ENCODE measurements at regions not wholly inside any gene's neighbourhood (a gene's known extent, or its start where the extent isn't known, plus 50 kb on each side); places are given as distances from the start of the nearest gene placed in this dataset.

GRCh38 chr6:40312213-40313015, 274.8 kb downstream of the LRFN2 start:
- no peak for DNase-seq

DNA sequence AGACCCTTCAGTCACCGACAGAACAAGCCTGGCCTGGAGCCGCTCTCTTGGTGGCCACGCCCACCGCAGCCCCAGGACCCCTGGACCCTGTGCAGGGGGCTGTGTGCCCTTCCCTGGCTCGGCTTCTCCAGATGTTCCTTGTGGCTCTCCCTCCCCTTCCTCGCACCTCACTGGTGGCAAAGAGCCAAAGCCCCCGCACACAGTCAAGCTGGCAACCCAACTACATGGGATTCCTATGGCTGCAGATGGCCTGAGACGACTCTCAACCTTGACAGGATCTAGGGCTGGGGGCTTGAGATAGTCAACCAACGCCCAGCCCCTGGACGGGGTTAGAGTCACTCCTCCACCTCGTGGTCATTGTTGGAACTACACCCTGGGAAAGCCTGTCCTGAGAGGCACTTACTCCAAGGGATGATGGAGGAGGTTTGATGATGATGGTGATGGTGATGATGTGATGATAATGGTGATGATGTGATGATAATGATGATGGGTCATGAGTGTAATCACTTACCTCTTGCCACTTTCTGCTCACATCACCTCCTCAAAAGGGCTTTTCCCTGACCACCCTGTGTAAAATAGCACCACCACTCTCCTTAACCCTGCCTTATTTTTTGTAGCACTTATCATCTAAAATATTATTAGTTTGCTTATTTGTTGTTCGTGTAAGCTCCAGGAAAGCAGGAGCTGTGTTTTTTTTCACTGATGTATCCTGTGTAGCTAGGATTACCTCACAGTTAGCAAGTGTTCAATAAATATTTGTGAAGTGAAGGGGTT, 278.4 kb downstream of the LRFN2 start:
- peak; percentile 26 to 76 for DNase-seq

- DNase-seq = no peak
These were observed 279.5 kb downstream of the LRFN2 start for GRCh38 chr6:40307712-40308111.

- no peak for DNase-seq
These were observed 284.2 kb downstream of the LRFN2 start for GRCh38 chr6:40302856-40303454.

- DNase-seq = no peak
These were observed 287.5 kb downstream of the LRFN2 start for GRCh38 chr6:40299681-40300080.

GRCh38 chr6:40298207-40298606, 289.0 kb downstream of the LRFN2 start:
- DNase-seq = no peak

DNA sequence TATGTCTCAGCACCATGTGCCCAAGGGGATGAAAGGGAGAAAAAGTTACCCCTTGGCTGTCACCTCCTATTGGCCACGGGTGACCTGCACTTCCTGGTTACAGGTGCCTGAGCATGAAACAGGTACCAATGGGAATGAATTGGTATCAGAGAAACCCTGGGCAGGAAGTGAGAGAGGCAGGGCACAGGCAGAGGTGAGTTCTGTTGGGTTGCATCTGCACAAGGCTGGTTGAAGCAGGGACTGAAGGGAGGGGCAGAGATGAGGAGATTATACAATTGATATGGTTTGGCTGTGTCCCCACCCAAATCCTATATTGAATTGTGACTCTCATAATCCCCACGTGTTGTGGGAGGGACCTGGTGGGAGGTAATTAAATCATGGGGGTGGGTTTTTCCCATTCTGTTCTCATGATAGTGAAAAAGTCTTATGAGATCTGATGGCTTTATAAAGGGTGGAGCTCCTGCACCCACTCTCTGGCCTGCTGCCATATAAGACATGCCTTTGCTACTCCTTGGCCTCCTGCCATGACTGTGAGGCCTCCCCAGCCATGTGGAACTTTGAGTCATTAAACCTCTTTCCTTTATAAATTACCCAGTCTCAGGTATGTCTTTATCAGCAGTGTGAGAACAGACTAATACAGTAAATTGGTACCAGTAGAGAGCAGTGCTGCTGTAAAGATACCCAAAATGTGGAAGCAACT, 291.8 kb downstream of the LRFN2 start:
- DNase-seq = no peak

- no peak for DNase-seq
These were observed 293.5 kb downstream of the LRFN2 start for GRCh38 chr6:40293460-40294185.

DNA sequence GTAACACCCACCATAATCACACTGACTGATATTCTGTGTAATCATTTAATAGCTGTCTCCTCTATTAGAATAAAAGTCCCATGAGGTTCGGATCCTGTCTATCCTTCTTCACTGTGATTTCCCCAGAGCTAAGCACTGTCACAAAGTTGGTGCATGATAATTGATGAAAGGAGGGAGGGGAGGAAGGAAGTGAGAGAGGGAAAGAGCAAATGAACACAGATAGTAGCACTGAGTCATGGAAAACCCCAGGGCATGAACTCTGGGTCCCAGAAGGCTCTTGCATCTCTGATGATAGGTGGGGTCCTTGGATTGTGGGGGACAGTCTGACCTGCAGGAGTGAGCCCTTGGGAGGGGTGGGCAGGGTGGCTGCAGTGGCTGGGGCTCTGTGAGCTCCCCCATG, 294.1 kb downstream of the LRFN2 start:
- DNase-seq = no peak

DNA sequence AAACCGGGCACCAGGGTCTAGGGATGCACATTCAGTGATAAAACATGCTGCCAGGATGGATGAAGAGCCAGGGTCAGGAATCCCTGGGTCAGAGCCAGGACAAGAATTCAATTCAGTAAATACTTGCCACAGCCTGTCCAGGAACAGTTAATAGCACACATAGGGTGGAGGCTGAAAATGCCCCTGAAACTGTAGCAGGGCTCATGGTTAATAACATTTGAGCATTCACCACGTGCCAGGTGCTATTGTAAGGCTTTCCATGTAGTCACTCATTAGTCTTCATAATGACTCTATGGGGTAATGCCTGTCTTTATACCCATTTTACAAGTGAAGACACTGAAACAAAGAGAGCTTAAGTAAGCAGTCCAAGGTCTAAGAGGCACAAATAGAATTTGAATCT, 296.3 kb downstream of the LRFN2 start:
- DNase-seq = no peak

GRCh38 chr6:40288919-40289318, 298.2 kb downstream of the LRFN2 start:
- no peak for DNase-seq

GRCh38 chr6:40287296-40287850, 299.8 kb downstream of the LRFN2 start:
- no peak for DNase-seq

- no peak for DNase-seq
These were observed 300.4 kb downstream of the LRFN2 start for GRCh38 chr6:40286721-40287120.

DNA sequence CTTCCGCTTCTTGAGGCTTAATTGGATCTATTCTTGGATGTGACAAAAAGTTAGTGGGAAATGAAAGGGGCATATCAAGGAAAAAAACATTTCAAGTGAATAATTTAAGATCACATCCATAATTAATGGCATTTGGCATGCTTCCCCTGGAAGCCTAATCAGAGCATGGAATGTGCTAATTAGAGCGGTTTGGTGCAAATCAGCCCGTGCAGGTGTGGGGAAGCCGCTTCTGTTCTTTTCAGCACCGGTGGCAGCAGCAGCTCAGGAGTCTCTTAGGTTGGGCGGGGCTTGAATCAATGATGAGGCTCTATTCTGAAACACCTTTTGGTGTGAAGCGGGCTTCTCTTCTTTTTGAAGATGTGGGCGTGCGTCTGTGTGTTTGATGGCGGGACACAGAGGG, 301.2 kb downstream of the LRFN2 start:
- no peak for DNase-seq

GRCh38 chr6:40285535-40285934, 301.6 kb downstream of the LRFN2 start:
- DNase-seq = no peak

GRCh38 chr6:40282986-40283385, 304.2 kb downstream of the LRFN2 start:
- DNase-seq = no peak

DNA sequence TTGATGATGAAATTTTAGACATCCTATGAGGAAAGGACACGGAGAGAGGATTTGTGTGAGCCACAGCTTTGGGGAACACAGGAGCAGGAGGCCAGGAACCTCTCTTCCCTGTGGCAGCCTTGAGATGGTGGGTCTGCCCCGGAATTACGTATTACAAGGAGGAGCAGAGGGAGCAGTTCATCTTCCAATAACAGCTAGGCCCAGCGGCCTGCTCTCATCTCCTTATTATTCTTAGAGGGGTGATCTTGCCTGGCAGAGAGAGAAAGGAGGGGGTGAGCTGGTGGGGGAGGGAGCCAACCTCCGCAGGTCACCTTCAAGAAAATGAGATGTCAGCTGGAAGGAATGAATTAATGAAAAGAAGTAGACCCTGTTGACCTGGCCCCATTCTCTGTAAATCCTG, 305.8 kb downstream of the LRFN2 start:
- no peak for DNase-seq

DNA sequence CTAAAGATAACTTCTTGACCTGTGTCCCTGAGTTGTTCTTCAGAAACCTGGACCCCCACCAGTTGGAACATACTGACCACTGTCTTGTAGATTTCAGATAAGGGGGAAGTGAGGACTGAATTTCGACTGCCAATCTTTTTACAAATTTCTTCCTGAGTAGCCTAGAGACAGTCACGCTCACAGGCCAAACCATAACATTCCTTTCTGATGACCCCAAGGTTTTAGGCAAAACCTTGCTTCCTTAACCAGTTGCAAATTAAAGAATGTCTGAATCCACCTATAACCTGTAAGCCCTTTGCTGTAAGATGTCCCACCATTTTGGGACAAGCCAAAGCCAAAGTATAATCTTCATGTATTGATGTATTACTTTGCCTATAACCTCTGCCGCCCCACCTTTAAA, 306.9 kb downstream of the LRFN2 start:
- no peak for DNase-seq

GRCh38 chr6:40276141-40276540, 311.0 kb downstream of the LRFN2 start:
- DNase-seq = no peak

DNA sequence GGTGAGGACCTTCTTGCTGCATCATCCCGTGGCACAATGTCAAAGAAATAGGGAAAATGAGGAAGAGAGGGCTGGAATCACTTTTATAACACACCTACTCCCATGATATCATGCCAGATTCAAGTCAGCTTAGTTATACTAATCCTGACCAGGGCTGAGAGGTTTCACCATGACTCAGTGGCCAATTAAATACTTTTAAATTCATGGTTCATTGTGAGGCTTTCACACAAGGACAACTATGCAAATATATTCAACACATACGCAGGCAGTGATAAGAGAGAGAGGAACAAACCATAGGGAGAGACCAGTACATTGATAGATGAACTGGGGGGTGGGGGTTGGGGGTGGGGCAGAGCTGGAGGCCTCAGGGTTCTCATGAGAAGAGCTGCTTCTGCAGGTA, 313.1 kb downstream of the LRFN2 start:
- no peak for DNase-seq

- DNase-seq = no peak
These were observed 318.6 kb downstream of the LRFN2 start for GRCh38 chr6:40268614-40269013.

- no peak for DNase-seq
These were observed 319.0 kb downstream of the LRFN2 start for GRCh38 chr6:40268166-40268565.

Data from NCI-H1930 (cell line).